ENCODE measurements at regions not wholly inside any gene's neighbourhood (a gene's known extent, or its start where the extent isn't known, plus 50 kb on each side); places are given as distances from the start of the nearest gene placed in this dataset.
A peak's percentile ranks its signal among the peaks of the same experiment; 100 is the strongest.

DNA sequence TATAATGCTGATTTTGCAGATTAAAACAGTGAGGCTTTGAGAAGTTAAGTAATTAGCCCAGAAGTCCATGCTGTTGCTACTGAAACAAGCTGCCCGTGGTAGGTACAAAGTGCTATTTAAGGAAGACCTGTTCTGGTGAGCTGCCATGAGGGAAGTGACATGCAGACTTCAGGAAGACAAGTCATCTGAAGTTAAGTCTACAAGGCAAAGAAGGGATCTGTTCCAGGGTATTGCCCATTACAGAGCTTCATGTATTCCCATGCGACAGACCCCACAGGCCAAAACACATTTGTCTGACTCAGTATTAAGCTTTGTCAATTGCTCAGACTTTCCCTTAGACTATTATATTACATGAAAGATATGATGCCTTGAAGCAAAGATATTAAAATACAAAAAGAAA lies 520.8 kb downstream of the FBXO15 start:
- no peak overlapping the region for H3K4me2 ChIP-seq (ENCODE audit: insufficient read depth, insufficient read length, low read length)
- H3K4me1 ChIP-seq (ENCODE audit: insufficient read depth, low read length), result no peaks in the 10 kb centered on the region
- no peaks in the 10 kb centered on the region for H3K79me2 ChIP-seq (ENCODE audit: insufficient read depth, low read length)
- no peak overlapping the region for H4K8ac ChIP-seq (replicated peaks; ENCODE audit: insufficient read length, low read depth, low read length)
- no peak overlapping the region for H2BK20ac ChIP-seq (ENCODE audit: low read depth, low read length, poor library complexity, severe bottlenecking)
- H3K9ac ChIP-seq (ENCODE audit: extremely low read depth, insufficient read length, low read length), result no peak overlapping the region
- H2BK120ac ChIP-seq (ENCODE audit: low read depth, low read length, poor library complexity, severe bottlenecking), result no peak overlapping the region
- H3T11ph ChIP-seq (ENCODE audit: low read length), result no peak overlapping the region
- no peak for DNase-seq
- H2AK5ac ChIP-seq (ENCODE audit: insufficient read length, low read length), result no peak overlapping the region
- no peak overlapping the region for H3K27ac Mint-ChIP-seq
- no peaks in the 10 kb centered on the region for H3K9me3 Mint-ChIP-seq
- H3K23ac ChIP-seq (ENCODE audit: insufficient read length, low read depth, low read length), result no peak overlapping the region
- no peak overlapping the region for H2BK15ac ChIP-seq (ENCODE audit: low read depth, low read length)
- H4K20me1 ChIP-seq (ENCODE audit: control insufficient read depth, insufficient read depth, insufficient read length), result no peaks in the 10 kb centered on the region
- H3K27me3 Mint-ChIP-seq (ENCODE audit: low read depth), result no peaks in the 10 kb centered on the region
- H3K36me3 Mint-ChIP-seq (ENCODE audit: insufficient read depth in 1 of 3, low read depth in 3 of 3), result no peaks in the 10 kb centered on the region
- H3K27me3 ChIP-seq (ENCODE audit: insufficient read depth, low read length), result no peaks in the 10 kb centered on the region
- TF ChIP-seq, protein P1, sequence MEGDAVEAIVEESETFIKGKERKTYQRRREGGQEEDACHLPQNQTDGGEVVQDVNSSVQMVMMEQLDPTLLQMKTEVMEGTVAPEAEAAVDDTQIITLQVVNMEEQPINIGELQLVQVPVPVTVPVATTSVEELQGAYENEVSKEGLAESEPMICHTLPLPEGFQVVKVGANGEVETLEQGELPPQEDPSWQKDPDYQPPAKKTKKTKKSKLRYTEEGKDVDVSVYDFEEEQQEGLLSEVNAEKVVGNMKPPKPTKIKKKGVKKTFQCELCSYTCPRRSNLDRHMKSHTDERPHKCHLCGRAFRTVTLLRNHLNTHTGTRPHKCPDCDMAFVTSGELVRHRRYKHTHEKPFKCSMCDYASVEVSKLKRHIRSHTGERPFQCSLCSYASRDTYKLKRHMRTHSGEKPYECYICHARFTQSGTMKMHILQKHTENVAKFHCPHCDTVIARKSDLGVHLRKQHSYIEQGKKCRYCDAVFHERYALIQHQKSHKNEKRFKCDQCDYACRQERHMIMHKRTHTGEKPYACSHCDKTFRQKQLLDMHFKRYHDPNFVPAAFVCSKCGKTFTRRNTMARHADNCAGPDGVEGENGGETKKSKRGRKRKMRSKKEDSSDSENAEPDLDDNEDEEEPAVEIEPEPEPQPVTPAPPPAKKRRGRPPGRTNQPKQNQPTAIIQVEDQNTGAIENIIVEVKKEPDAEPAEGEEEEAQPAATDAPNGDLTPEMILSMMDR (conservative IDR thresholded peaks at IDR 0.05), result no peak
- no peak overlapping the region for H2BK5ac ChIP-seq (ENCODE audit: insufficient read length, low read length)
- H3K27ac ChIP-seq (ENCODE audit: insufficient read length, low read depth, low read length), result no peak overlapping the region
- peaks cover 2% of the 10 kb centered on the region for H3K23me2 ChIP-seq (ENCODE audit: insufficient read length, low read depth, low read length, poor library complexity, severe bottlenecking)
- no peak overlapping the region for H3K14ac ChIP-seq (ENCODE audit: insufficient read depth, low read length)
- H4K5ac ChIP-seq (ENCODE audit: insufficient read length, low read depth, low read length), result no peak overlapping the region
- no peak overlapping the region for H3K56ac ChIP-seq (ENCODE audit: insufficient read length, low read depth, low read length)
- H3K79me1 ChIP-seq (ENCODE audit: insufficient read depth, low read depth, low read length, poor library complexity, severe bottlenecking), result no peaks in the 10 kb centered on the region
- no CpG with 5 or more reads among the region's 2 CpGs for WGBS (ENCODE audit: extremely low coverage, insufficient read length, low lambda C conversion rate)
- H3K4me3 Mint-ChIP-seq, result no peak overlapping the region
- no peaks in the 10 kb centered on the region for H3K9me3 ChIP-seq (ENCODE audit: control insufficient read depth, low read depth, low read length)
- H3K4me1 Mint-ChIP-seq, result no peaks in the 10 kb centered on the region
- H3K4ac ChIP-seq (ENCODE audit: low read depth, low read length), result no peak overlapping the region
- H2AFZ ChIP-seq (ENCODE audit: low read length), result no peak overlapping the region
- H3K18ac ChIP-seq (ENCODE audit: insufficient read length, low read depth, low read length), result no peak overlapping the region
- no peak overlapping the region for H4K91ac ChIP-seq (ENCODE audit: insufficient read length, low read depth, low read length)
- peak overlapping the region; percentile 50 for H2BK12ac ChIP-seq (ENCODE audit: insufficient read length, low read depth, low read length)

Data from H9 (cell line).